HL-60 (cell line): ENCODE measurements at regions not wholly inside any gene's neighbourhood (a gene's known extent, or its start where the extent isn't known, plus 50 kb on each side); places are given as distances from the start of the nearest gene placed in this dataset.

Source experiments
- DNase-seq, 2 experiments: peaks; one replicate each; pipeline ENCODE4 v3.0.0-alpha.2; 2010 to 2020; ENCODE audit warnings: low read depth in 1 of 2, low spot score in 1 of 2
- H3K27ac ChIP-seq: fragments of 250-450 bp; sonication (Bioruptor Pico); replicated peaks from 2 replicates; pipeline ENCODE4 v1.5.1; 2020; ENCODE audit warnings: mild to moderate bottlenecking, moderate library complexity
- H3K27me3 ChIP-seq: fragments of 250-450 bp; sonication (Bioruptor Pico); 2 replicates; pipeline ENCODE4 v1.5.1; 2021; ENCODE audit warnings: mild to moderate bottlenecking, moderate library complexity; ENCODE audit not compliant: insufficient read depth, poor library complexity, severe bottlenecking
- H3K4me3 ChIP-seq: replicated peaks from 2 replicates; pipeline ENCODE4 v1.5.1; 2011; ENCODE audit warnings: mild to moderate bottlenecking, control low read depth, low read length; ENCODE audit not compliant: insufficient read depth
- GABPA ChIP-seq: IDR thresholded peaks from 2 replicates; pipeline ENCODE4 v1.6.1; 2012; ENCODE audit warnings: low read depth
- POLR2AphosphoS5 ChIP-seq: IDR thresholded peaks from 2 replicates; pipeline ENCODE4 v1.6.1; 2012; ENCODE audit warnings: low read depth
- SPI1 ChIP-seq: IDR thresholded peaks from 2 replicates; pipeline ENCODE4 v1.6.1; 2012; ENCODE audit warnings: low read depth, mild to moderate bottlenecking, borderline replicate concordance
- TF ChIP-seq, protein P1 (sequence below): IDR thresholded peaks from one replicate; pipeline ENCODE4 v1.5.1; 2011; ENCODE audit warnings: low read length, control low read depth, inconsistent platforms; ENCODE audit not compliant: insufficient read depth
- TF ChIP-seq, protein P2 (sequence below): IDR thresholded peaks from 2 replicates; pipeline ENCODE4 v1.6.1; 2012; ENCODE audit warnings: low read depth; ENCODE audit not compliant: insufficient replicate concordance

GRCh38 chr9:30711591-30711990, 1672.9 kb upstream of the ACO1 start:
- no peaks in the 10 kb centered on the region for H3K27me3 ChIP-seq

GRCh38 chr9:30713243-30713642, 1671.2 kb upstream of the ACO1 start:
- Histone ChIP-seq H3K4me3 (no peak overlapping the region), H3K27me3 (no peaks in the 10 kb centered on the region), H3K27ac (no peak overlapping the region)
- no peak for DNase-seq
- TF ChIP-seq GABPA (no peak), SPI1 (no peak), POLR2AphosphoS5 (no peak)
- TF ChIP-seq, protein P1, sequence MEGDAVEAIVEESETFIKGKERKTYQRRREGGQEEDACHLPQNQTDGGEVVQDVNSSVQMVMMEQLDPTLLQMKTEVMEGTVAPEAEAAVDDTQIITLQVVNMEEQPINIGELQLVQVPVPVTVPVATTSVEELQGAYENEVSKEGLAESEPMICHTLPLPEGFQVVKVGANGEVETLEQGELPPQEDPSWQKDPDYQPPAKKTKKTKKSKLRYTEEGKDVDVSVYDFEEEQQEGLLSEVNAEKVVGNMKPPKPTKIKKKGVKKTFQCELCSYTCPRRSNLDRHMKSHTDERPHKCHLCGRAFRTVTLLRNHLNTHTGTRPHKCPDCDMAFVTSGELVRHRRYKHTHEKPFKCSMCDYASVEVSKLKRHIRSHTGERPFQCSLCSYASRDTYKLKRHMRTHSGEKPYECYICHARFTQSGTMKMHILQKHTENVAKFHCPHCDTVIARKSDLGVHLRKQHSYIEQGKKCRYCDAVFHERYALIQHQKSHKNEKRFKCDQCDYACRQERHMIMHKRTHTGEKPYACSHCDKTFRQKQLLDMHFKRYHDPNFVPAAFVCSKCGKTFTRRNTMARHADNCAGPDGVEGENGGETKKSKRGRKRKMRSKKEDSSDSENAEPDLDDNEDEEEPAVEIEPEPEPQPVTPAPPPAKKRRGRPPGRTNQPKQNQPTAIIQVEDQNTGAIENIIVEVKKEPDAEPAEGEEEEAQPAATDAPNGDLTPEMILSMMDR = no peak
- TF ChIP-seq, protein P2, sequence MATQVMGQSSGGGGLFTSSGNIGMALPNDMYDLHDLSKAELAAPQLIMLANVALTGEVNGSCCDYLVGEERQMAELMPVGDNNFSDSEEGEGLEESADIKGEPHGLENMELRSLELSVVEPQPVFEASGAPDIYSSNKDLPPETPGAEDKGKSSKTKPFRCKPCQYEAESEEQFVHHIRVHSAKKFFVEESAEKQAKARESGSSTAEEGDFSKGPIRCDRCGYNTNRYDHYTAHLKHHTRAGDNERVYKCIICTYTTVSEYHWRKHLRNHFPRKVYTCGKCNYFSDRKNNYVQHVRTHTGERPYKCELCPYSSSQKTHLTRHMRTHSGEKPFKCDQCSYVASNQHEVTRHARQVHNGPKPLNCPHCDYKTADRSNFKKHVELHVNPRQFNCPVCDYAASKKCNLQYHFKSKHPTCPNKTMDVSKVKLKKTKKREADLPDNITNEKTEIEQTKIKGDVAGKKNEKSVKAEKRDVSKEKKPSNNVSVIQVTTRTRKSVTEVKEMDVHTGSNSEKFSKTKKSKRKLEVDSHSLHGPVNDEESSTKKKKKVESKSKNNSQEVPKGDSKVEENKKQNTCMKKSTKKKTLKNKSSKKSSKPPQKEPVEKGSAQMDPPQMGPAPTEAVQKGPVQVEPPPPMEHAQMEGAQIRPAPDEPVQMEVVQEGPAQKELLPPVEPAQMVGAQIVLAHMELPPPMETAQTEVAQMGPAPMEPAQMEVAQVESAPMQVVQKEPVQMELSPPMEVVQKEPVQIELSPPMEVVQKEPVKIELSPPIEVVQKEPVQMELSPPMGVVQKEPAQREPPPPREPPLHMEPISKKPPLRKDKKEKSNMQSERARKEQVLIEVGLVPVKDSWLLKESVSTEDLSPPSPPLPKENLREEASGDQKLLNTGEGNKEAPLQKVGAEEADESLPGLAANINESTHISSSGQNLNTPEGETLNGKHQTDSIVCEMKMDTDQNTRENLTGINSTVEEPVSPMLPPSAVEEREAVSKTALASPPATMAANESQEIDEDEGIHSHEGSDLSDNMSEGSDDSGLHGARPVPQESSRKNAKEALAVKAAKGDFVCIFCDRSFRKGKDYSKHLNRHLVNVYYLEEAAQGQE = no peak

More at GRCh38 chr9:30711591-30711990, 1672.9 kb upstream of the ACO1 start:
- no peak overlapping the region for H3K4me3 ChIP-seq
- no peak for DNase-seq
- no peak overlapping the region for H3K27ac ChIP-seq
- TF ChIP-seq, protein P1 = no peak
- TF ChIP-seq, protein P2 = no peak
- TF ChIP-seq POLR2AphosphoS5 (no peak), GABPA (no peak), SPI1 (no peak)

GRCh38 chr9:30714389-30714788, 1670.1 kb upstream of the ACO1 start:
- no peak for DNase-seq
- no peak for TF ChIP-seq SPI1
- TF ChIP-seq GABPA = no peak
- TF ChIP-seq, protein P2 = no peak
- TF ChIP-seq POLR2AphosphoS5 = no peak
- TF ChIP-seq, protein P1 = no peak
- Histone ChIP-seq H3K4me3 (no peak overlapping the region), H3K27ac (no peak overlapping the region), H3K27me3 (no peaks in the 10 kb centered on the region)
